ENCODE measurements at regions not wholly inside any gene's neighbourhood (a gene's known extent, or its start where the extent isn't known, plus 50 kb on each side); places are given as distances from the start of the nearest gene placed in this dataset.

DNA sequence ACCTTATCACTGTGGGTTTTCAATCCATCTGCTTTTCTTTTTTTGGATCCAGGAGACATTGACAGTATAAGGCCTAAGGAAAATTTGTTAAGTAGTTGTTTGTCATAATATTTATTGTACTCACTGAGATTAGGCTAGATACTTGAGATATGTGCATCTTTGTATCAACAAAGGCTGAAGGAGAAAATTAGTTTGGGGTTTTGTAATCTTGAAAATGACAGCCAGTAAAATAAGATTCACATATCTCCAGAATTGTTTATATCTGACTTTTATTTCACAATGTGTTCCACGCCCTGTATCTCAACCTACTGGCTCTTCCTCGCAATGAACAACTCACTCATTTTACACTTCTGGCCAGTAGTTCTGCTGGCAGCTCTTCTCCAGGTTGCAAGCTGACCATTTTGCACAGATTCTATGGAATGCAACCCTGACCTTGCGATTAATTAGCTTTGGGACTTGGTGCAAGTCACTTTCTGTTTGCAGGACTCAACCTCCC lies 132.7 kb downstream of the GATA3 start:
- H3K4me3 ChIP-seq = no peak overlapping the region
- H3K9ac ChIP-seq = no peak overlapping the region
- no peak for TF ChIP-seq Cebpa-rat (IDR thresholded peaks at IDR 0.05)
- no peak overlapping the region for H3K4me2 ChIP-seq
- H3K4me1 ChIP-seq = no peaks in the 10 kb centered on the region
- H4K20me1 ChIP-seq = no peaks in the 10 kb centered on the region
- no peaks in the 10 kb centered on the region for H3K36me3 ChIP-seq
- no peak overlapping the region for H3K27ac ChIP-seq
- no peaks in the 10 kb centered on the region for H3K9me3 ChIP-seq
- H3K27me3 ChIP-seq = no peaks in the 10 kb centered on the region

DNA sequence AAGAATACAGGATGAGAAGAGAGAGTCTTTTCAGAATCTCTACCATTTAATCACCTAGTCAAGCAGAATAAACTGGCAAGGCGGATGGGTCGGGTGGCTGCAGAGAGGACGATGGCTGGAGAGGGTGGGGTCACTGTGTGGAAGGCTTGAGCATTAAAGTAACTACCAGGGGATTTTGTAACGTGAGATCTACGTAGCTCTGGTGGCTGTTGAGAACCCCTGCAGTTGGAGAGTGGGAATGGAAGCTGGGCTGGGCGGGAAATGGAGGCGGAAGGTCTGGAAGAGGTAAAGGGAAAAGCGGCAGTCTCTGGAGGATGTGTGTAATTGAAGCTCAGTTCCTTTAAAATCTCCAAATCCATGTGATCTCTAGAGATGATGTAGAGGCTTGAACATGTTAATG lies 135.0 kb downstream of the GATA3 start:
- no peaks in the 10 kb centered on the region for H3K27me3 ChIP-seq
- TF ChIP-seq Cebpa-rat (IDR thresholded peaks at IDR 0.05) = no peak

DNA sequence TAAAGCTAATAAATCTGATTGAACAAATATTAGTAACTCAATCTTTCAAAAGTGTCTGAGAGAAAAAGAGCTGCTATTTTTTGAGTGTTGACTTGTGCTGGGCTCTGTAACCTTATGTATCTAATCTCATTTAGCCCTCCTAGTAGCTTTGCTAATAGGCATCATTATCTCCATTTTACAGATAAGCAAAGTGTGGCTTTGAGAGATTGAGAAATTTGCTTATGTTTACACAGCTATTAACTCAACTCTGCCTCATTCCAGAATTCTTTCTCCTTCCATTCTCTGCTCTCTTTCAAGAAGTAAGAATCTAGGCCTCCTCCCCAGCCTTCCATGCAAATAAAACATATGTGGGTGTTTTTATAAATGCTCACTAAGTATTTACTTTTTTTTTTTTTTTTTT lies 137.8 kb downstream of the GATA3 start:
- no peak overlapping the region for H3K27ac ChIP-seq
- no peaks in the 10 kb centered on the region for H3K36me3 ChIP-seq
- no peaks in the 10 kb centered on the region for H3K4me1 ChIP-seq

More for the DNA sequence above, 135.0 kb downstream of the GATA3 start:
- Histone ChIP-seq H3K9me3 (no peaks in the 10 kb centered on the region), H4K20me1 (no peaks in the 10 kb centered on the region), H3K27ac (no peak overlapping the region), H3K4me2 (no peak overlapping the region), H3K4me3 (no peak overlapping the region), H3K9ac (no peak overlapping the region), H3K36me3 (no peaks in the 10 kb centered on the region), H3K4me1 (no peaks in the 10 kb centered on the region)

GRCh38 chr10:8193546-8193945 lies 139.1 kb downstream of the GATA3 start:
- Histone ChIP-seq H3K4me2 (no peak overlapping the region), H3K4me3 (no peak overlapping the region), H3K9me3 (no peaks in the 10 kb centered on the region), H3K9ac (no peak overlapping the region), H4K20me1 (no peaks in the 10 kb centered on the region), H3K27me3 (no peaks in the 10 kb centered on the region), H3K4me1 (no peaks in the 10 kb centered on the region), H3K36me3 (no peaks in the 10 kb centered on the region), H3K27ac (no peak overlapping the region)
- no peak for TF ChIP-seq Cebpa-rat (IDR thresholded peaks at IDR 0.05)

More for the DNA sequence above, 137.8 kb downstream of the GATA3 start:
- Histone ChIP-seq H3K9ac (no peak overlapping the region), H3K27me3 (no peaks in the 10 kb centered on the region), H3K4me3 (no peak overlapping the region), H3K9me3 (no peaks in the 10 kb centered on the region), H3K4me2 (no peak overlapping the region), H4K20me1 (no peaks in the 10 kb centered on the region)
- no peak for TF ChIP-seq Cebpa-rat (IDR thresholded peaks at IDR 0.05)

DNA sequence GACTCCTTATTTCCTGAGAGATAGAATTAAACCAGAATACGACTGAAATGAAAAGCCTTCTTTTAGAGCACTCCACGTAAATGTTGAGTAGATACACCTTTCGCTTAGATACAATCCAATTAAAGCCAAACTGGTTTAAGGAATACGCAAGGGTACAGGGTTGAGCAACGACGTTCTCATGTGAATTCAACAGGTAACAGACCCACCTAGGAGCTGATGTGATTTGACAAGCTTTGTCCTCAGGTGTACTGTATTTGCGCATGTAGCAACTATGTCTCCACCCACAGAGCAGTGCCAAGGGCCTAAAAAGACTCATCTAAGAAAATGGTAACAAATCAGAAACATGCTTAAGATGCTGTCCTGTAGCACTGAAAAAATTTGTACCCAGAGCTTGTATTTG lies 139.6 kb downstream of the GATA3 start:
- Histone ChIP-seq H3K4me1 (no peaks in the 10 kb centered on the region), H3K27ac (no peak overlapping the region), H3K9ac (no peak overlapping the region), H3K4me2 (no peak overlapping the region), H4K20me1 (no peaks in the 10 kb centered on the region), H3K4me3 (no peak overlapping the region), H3K9me3 (no peaks in the 10 kb centered on the region), H3K36me3 (no peaks in the 10 kb centered on the region), H3K27me3 (no peaks in the 10 kb centered on the region)
- TF ChIP-seq Cebpa-rat (IDR thresholded peaks at IDR 0.05) = no peak

- Histone ChIP-seq H3K27me3 (no peaks in the 10 kb centered on the region), H4K20me1 (no peaks in the 10 kb centered on the region), H3K36me3 (no peaks in the 10 kb centered on the region), H3K4me3 (no peak overlapping the region), H3K27ac (no peak overlapping the region), H3K4me2 (no peak overlapping the region), H3K9ac (no peak overlapping the region), H3K9me3 (peaks cover 5% of the 10 kb centered on the region; the same call in 1 of the 2 replicates), H3K4me1 (no peaks in the 10 kb centered on the region)
- no peak for TF ChIP-seq Cebpa-rat (IDR thresholded peaks at IDR 0.05)
These were observed 152.4 kb downstream of the GATA3 start for GRCh38 chr10:8206882-8207281.

DNA sequence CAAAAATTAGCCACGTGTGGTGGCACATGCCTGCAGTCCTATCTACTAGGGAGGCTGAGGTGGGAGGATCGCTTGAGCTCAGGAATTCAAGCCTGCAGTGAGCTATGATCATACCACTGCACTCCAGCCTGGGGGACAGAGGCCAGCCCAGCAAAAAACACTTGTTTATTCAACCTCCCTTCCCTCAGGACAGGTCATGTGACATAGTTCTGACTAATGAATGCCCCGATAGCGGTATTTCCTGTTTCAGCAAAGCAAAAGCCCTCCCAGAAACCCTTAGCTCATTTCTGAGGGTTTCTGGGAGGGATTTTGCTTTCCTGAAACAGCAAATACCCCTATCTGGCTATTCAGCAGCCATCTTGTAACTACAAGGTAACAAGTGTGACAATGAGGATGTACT lies 157.1 kb downstream of the GATA3 start:
- no peak overlapping the region for H3K4me2 ChIP-seq
- peaks cover 9% of the 10 kb centered on the region; the same call in 1 of the 2 replicates for H3K9me3 ChIP-seq
- H3K27ac ChIP-seq = no peak overlapping the region
- H3K27me3 ChIP-seq = no peaks in the 10 kb centered on the region
- TF ChIP-seq Cebpa-rat (IDR thresholded peaks at IDR 0.05) = no peak
- no peak overlapping the region for H3K4me3 ChIP-seq
- H3K9ac ChIP-seq = no peak overlapping the region
- H3K36me3 ChIP-seq = no peaks in the 10 kb centered on the region
- H3K4me1 ChIP-seq = no peaks in the 10 kb centered on the region
- no peaks in the 10 kb centered on the region for H4K20me1 ChIP-seq

- no peaks in the 10 kb centered on the region for H3K4me1 ChIP-seq
- no peaks in the 10 kb centered on the region for H4K20me1 ChIP-seq
- H3K4me3 ChIP-seq = no peak overlapping the region
- H3K36me3 ChIP-seq = no peaks in the 10 kb centered on the region
- H3K9ac ChIP-seq = no peak overlapping the region
- TF ChIP-seq Cebpa-rat (IDR thresholded peaks at IDR 0.05) = no peak
- no peak overlapping the region for H3K4me2 ChIP-seq
- H3K27ac ChIP-seq = no peak overlapping the region
- H3K27me3 ChIP-seq = no peaks in the 10 kb centered on the region
- H3K9me3 ChIP-seq = peaks cover 9% of the 10 kb centered on the region; the same call in 1 of the 2 replicates
These were observed 159.2 kb downstream of the GATA3 start for GRCh38 chr10:8213735-8214134.

DNA sequence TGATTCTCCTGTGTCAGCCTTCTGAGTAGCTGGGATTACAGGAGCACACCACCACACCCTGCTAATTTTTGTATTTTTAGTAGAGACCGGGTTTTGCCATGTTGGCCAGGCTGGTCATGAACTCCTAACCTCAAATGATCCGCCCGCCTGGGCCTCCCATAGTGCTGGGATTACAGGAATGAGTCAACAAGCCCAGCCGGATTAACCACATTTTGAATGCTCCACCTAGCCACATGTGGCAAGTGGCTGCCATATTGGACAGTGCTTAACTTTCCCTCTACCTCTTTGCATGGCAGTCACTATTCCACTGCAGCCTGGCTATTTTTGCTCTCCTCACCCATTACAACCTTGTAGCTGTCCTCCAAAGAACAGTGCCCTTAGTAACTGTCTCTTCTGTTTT lies 160.1 kb downstream of the GATA3 start:
- no peak for TF ChIP-seq Cebpa-rat (IDR thresholded peaks at IDR 0.05)
- Histone ChIP-seq H3K27ac (no peak overlapping the region), H3K4me3 (no peak overlapping the region), H3K9ac (no peak overlapping the region), H3K27me3 (no peaks in the 10 kb centered on the region), H3K4me2 (no peak overlapping the region), H3K36me3 (no peaks in the 10 kb centered on the region), H3K4me1 (no peaks in the 10 kb centered on the region), H3K9me3 (peaks cover 15% of the 10 kb centered on the region; the same call in 1 of the 2 replicates), H4K20me1 (no peaks in the 10 kb centered on the region)

DNA sequence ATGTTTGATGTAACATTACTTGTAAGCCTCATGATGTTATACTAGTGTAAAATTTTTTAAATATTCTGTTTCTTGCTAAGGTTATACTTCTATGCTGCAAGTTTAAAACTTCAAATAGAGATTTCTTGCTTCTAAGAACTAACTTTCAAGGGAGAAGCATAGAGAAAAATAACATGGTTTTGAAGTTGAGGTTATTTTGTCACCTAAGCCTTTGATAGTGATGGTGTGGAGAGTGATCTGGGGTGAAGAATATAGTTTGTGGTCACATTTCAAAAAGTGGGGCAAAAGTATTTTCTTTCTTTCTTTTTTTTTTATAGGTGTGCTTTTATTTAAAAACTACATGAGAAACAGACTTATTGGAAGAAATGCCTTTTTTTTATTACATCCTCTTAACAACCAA lies 162.4 kb downstream of the GATA3 start:
- TF ChIP-seq Cebpa-rat (IDR thresholded peaks at IDR 0.05) = no peak
- Histone ChIP-seq H3K4me2 (no peak overlapping the region), H3K9ac (no peak overlapping the region), H3K9me3 (peaks cover 10% of the 10 kb centered on the region; the same call in 1 of the 2 replicates), H4K20me1 (no peaks in the 10 kb centered on the region), H3K4me1 (no peaks in the 10 kb centered on the region), H3K27me3 (no peaks in the 10 kb centered on the region), H3K27ac (no peak overlapping the region), H3K4me3 (no peak overlapping the region), H3K36me3 (no peaks in the 10 kb centered on the region)

GRCh38 chr10:8221451-8221850 lies 167.0 kb downstream of the GATA3 start:
- Histone ChIP-seq H3K9ac (no peak overlapping the region), H3K4me1 (no peaks in the 10 kb centered on the region), H3K27ac (no peak overlapping the region), H3K9me3 (0 out of 2 replicates have a peak, but pooled peaks cover 6% of the 10 kb centered on the region), H3K4me2 (no peak overlapping the region), H3K27me3 (no peaks in the 10 kb centered on the region), H3K36me3 (no peaks in the 10 kb centered on the region), H4K20me1 (no peaks in the 10 kb centered on the region), H3K4me3 (no peak overlapping the region)
- TF ChIP-seq Cebpa-rat (IDR thresholded peaks at IDR 0.05) = no peak

All from BLaER1 (cell line).